ENCODE measurements at regions not wholly inside any gene's neighbourhood (a gene's known extent, or its start where the extent isn't known, plus 50 kb on each side); places are given as distances from the start of the nearest gene placed in this dataset.

GRCh38 chr3:88979760-88980159, 127.7 kb upstream of the EPHA3 start:
- TF ChIP-seq CTCF (IDR thresholded peaks at IDR 0.05; ENCODE audit: low read length) (no peak), EZH2phosphoT487 (IDR thresholded peaks at IDR 0.05; ENCODE audit: low read length) (no peak), EZH2 (optimal IDR thresholded peaks at IDR 0.05; ENCODE audit: low read depth, low read length) (no peak)

All from MM.1S (cell line).